Astrocyte (in vitro differentiated cells and primary cell): ENCODE measurements at regions not wholly inside any gene's neighbourhood (a gene's known extent, or its start where the extent isn't known, plus 50 kb on each side); places are given as distances from the start of the nearest gene placed in this dataset.

Experiments used
- DNase-seq: peaks from one replicate; pipeline ENCODE4 v3.0.0-alpha.2; 2010; ENCODE audit warnings: low read depth
- FAIRE-seq: peaks from 2 replicates; lab custom pipeline; 2011; peaks lifted over from hg19 to GRCh38; lab: Jason Lieb, UNC
- H2AFZ ChIP-seq: 2 replicates; pipeline ENCODE4 v1.6.0; 2012; ENCODE audit warnings: low read depth, low read length, inconsistent platforms
- H3K27ac ChIP-seq: 2 replicates; pipeline ENCODE4 v1.5.1; 2011; ENCODE audit warnings: low read depth, low read length, inconsistent platforms
- H3K27me3 ChIP-seq: 2 replicates; pipeline ENCODE4 v1.6.0; 2011; ENCODE audit warnings: low read length, inconsistent platforms; ENCODE audit not compliant: insufficient read depth
- H3K36me3 ChIP-seq: 2 replicates; pipeline ENCODE4 v1.5.1; 2011; ENCODE audit warnings: low read length, inconsistent platforms; ENCODE audit not compliant: insufficient read depth
- H3K4me1 ChIP-seq: 2 replicates; pipeline ENCODE4 v1.5.1; 2011; ENCODE audit warnings: low read length, inconsistent platforms; ENCODE audit not compliant: insufficient read depth
- H3K4me2 ChIP-seq: 2 replicates; pipeline ENCODE4 v1.6.0; 2012; ENCODE audit warnings: low read length, inconsistent platforms
- H3K4me3 ChIP-seq: 2 replicates; pipeline ENCODE4 v1.5.1; 2011; ENCODE audit warnings: low read depth, mild to moderate bottlenecking, low read length, inconsistent platforms; ENCODE audit not compliant: insufficient read depth
- H3K79me2 ChIP-seq: 2 replicates; pipeline ENCODE4 v1.6.0; 2012; ENCODE audit warnings: mild to moderate bottlenecking, low read length, inconsistent platforms; ENCODE audit not compliant: insufficient read depth
- H3K9ac ChIP-seq: 2 replicates; pipeline ENCODE4 v1.6.0; 2012; ENCODE audit warnings: mild to moderate bottlenecking, low read length, inconsistent platforms
- H3K9me3 ChIP-seq: 2 replicates; pipeline ENCODE4 v1.5.1; 2012; ENCODE audit warnings: low read depth, mild to moderate bottlenecking, low read length, inconsistent platforms; ENCODE audit not compliant: insufficient read depth
- H4K20me1 ChIP-seq: 2 replicates; pipeline ENCODE4 v1.6.0; 2012; ENCODE audit warnings: low read length, inconsistent platforms; ENCODE audit not compliant: insufficient read depth
- H3K27ac Mint-ChIP-seq: one replicate; pipeline ENCODE4 v1.8.0; 2021; ENCODE audit warnings: mild to moderate bottlenecking, mixed read lengths; ENCODE audit not compliant: unreplicated experiment
- H3K27me3 Mint-ChIP-seq: one replicate; pipeline ENCODE4 v1.8.0; 2021; ENCODE audit warnings: low read depth, mixed read lengths; ENCODE audit not compliant: unreplicated experiment
- H3K36me3 Mint-ChIP-seq: one replicate; pipeline ENCODE4 v1.8.0; 2021; ENCODE audit warnings: low read depth, mixed read lengths; ENCODE audit not compliant: unreplicated experiment
- H3K4me1 Mint-ChIP-seq: one replicate; pipeline ENCODE4 v1.8.0; 2021; ENCODE audit warnings: low read depth, mixed read lengths; ENCODE audit not compliant: unreplicated experiment
- H3K4me3 Mint-ChIP-seq: one replicate; pipeline ENCODE4 v1.8.0; 2021; ENCODE audit warnings: mild to moderate bottlenecking, moderate library complexity, mixed read lengths; ENCODE audit not compliant: unreplicated experiment
- H3K9me3 Mint-ChIP-seq: one replicate; pipeline ENCODE4 v1.8.0; 2021; ENCODE audit warnings: mild to moderate bottlenecking, mixed read lengths; ENCODE audit not compliant: unreplicated experiment
- EZH2 ChIP-seq: IDR thresholded peaks from 2 replicates; pipeline ENCODE4 v1.6.1; 2012; ENCODE audit warnings: mild to moderate bottlenecking, low read length, inconsistent platforms; ENCODE audit not compliant: insufficient read depth
- TF ChIP-seq, protein P1 (sequence below): IDR thresholded peaks from 2 replicates; pipeline ENCODE4 v1.5.1; 2011; ENCODE audit warnings: low read depth, mild to moderate bottlenecking, inconsistent platforms, low read length, moderate library complexity; ENCODE audit not compliant: insufficient read depth

DNA sequence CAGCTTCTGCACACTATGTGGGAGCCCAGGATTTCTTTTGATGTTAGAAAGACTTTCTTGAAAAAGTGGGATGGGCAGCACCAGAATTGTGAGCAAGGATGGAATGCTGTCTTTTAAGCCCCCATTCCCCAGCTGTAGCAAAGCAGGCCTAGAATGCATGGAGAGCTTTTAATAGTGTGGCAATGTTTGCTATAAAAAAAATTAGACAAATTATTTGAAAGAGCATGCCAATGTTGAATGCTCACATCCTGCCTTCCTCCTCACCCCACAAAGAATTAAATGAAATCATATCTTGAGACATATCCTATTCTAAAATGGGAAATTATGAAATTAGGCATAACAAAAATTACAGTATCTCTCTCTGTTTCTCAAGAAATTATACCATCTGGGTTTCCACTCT, 154.7 kb downstream of the C11orf91 start:
- Mint-ChIP-seq H3K9me3 (no peaks in the 10 kb centered on the region), H3K27ac (no peak overlapping the region), H3K27me3 (peaks cover 1% of the 10 kb centered on the region), H3K4me1 (peaks cover 1% of the 10 kb centered on the region), H3K36me3 (peaks cover 27% of the 10 kb centered on the region), H3K4me3 (no peak overlapping the region)
- no peaks in the 10 kb centered on the region for H3K79me2 ChIP-seq
- no peak overlapping the region for H3K4me3 ChIP-seq
- peaks cover 8% of the 10 kb centered on the region for H3K4me1 ChIP-seq
- no peaks in the 10 kb centered on the region for H3K9me3 ChIP-seq
- H4K20me1 ChIP-seq = no peaks in the 10 kb centered on the region
- H3K27ac ChIP-seq = peak overlapping the region; percentile 5
- peaks cover 4% of the 10 kb centered on the region for H3K36me3 ChIP-seq
- no peak overlapping the region for H2AFZ ChIP-seq
- DNase-seq (peak; percentile 25), FAIRE-seq (no peak)
- TF ChIP-seq, protein P1, sequence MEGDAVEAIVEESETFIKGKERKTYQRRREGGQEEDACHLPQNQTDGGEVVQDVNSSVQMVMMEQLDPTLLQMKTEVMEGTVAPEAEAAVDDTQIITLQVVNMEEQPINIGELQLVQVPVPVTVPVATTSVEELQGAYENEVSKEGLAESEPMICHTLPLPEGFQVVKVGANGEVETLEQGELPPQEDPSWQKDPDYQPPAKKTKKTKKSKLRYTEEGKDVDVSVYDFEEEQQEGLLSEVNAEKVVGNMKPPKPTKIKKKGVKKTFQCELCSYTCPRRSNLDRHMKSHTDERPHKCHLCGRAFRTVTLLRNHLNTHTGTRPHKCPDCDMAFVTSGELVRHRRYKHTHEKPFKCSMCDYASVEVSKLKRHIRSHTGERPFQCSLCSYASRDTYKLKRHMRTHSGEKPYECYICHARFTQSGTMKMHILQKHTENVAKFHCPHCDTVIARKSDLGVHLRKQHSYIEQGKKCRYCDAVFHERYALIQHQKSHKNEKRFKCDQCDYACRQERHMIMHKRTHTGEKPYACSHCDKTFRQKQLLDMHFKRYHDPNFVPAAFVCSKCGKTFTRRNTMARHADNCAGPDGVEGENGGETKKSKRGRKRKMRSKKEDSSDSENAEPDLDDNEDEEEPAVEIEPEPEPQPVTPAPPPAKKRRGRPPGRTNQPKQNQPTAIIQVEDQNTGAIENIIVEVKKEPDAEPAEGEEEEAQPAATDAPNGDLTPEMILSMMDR = no peak
- no peak for TF ChIP-seq EZH2
- H3K9ac ChIP-seq = peak overlapping the region; percentile 32
- no peaks in the 10 kb centered on the region for H3K27me3 ChIP-seq
- H3K4me2 ChIP-seq = peak overlapping the region; percentile 16

DNA sequence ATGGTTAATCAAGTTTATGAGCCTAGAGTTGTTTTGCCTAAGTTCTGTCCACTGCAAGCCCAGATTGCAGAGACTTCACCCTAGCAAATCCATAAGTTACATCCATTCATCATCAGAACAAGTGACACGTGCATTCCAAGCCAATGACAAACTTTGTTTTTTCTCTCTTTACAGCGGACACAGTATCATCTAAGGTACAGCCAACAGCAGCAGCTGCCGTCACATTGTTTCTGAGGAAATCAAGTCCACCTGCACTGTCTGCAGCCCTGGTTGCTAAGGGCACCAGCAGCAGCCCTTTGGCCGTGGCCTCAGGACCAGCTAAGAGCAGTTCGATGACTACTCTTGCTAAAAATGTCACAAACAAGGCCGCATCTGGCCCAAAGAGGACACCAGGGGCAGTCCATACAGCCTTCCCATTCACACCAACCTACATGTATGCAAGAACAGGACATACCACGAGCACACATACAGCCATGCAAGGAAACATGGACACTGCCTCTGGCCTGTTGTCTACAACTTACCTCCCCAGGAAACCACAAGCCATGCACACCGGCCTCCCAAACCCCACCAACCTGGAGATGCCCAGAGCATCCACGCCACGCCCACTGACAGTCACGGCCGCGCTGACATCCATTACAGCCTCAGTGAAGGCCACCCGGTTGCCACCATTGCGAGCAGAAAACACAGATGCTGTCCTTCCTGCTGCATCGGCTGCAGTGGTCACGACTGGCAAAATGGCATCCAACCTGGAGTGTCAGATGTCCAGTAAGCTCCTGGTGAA, 155.8 kb downstream of the C11orf91 start:
- no peak overlapping the region for H3K4me2 ChIP-seq
- no peak overlapping the region for H3K4me3 ChIP-seq
- H3K9me3 ChIP-seq = no peaks in the 10 kb centered on the region
- H3K9ac ChIP-seq = no peak overlapping the region
- H4K20me1 ChIP-seq = no peaks in the 10 kb centered on the region
- FAIRE-seq (no peak), DNase-seq (no peak)
- H3K27ac ChIP-seq = peak overlapping the region; percentile 1
- no peak overlapping the region for H2AFZ ChIP-seq
- Mint-ChIP-seq H3K36me3 (peaks cover 27% of the 10 kb centered on the region), H3K4me3 (no peak overlapping the region), H3K27me3 (peaks cover 1% of the 10 kb centered on the region), H3K4me1 (peaks cover 1% of the 10 kb centered on the region), H3K27ac (no peak overlapping the region), H3K9me3 (no peaks in the 10 kb centered on the region)
- H3K27me3 ChIP-seq = no peaks in the 10 kb centered on the region
- H3K36me3 ChIP-seq = peaks cover 4% of the 10 kb centered on the region
- TF ChIP-seq, protein P1 = no peak
- TF ChIP-seq EZH2 = no peak
- H3K79me2 ChIP-seq = no peaks in the 10 kb centered on the region
- H3K4me1 ChIP-seq = peaks cover 8% of the 10 kb centered on the region

DNA sequence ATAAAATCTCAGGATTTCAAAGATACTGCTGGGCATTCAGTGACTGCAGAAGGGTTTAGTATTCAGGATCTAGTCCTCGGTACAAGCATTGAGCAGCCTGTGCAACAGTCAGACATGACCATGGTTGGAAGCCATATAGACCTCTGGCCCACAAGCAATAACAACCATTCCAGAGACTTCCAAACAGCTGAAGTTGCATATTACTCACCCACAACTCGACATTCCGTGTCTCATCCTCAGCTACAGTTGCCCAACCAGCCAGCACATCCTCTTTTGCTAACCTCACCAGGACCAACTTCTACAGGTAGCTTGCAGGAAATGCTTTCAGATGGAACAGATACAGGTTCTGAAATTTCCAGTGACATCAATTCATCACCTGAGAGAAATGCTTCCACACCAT, 156.8 kb downstream of the C11orf91 start:
- Histone ChIP-seq H3K27ac (no peak overlapping the region), H3K79me2 (no peaks in the 10 kb centered on the region), H2AFZ (no peak overlapping the region), H3K4me1 (peaks cover 8% of the 10 kb centered on the region), H3K27me3 (no peaks in the 10 kb centered on the region), H3K4me2 (no peak overlapping the region), H3K4me3 (no peak overlapping the region), H4K20me1 (no peaks in the 10 kb centered on the region), H3K9me3 (no peaks in the 10 kb centered on the region), H3K9ac (no peak overlapping the region), H3K36me3 (peaks cover 4% of the 10 kb centered on the region)
- Mint-ChIP-seq H3K27ac (no peak overlapping the region), H3K27me3 (no peaks in the 10 kb centered on the region), H3K9me3 (no peaks in the 10 kb centered on the region), H3K36me3 (peaks cover 24% of the 10 kb centered on the region), H3K4me3 (no peak overlapping the region), H3K4me1 (peaks cover 1% of the 10 kb centered on the region)
- FAIRE-seq (peak; percentile 65), DNase-seq (no peak)
- TF ChIP-seq, protein P1 = no peak
- no peak for TF ChIP-seq EZH2
